Inflammatory macrophage (primary cell): ENCODE measurements at regions not wholly inside any gene's neighbourhood (a gene's known extent, or its start where the extent isn't known, plus 50 kb on each side); places are given as distances from the start of the nearest gene placed in this dataset.

ENCODE experiments used
- DNase-seq, 2 donors: peaks; one replicate each; pipeline ENCODE4 v3.0.0-alpha.2; 2020 to 2022

DNA sequence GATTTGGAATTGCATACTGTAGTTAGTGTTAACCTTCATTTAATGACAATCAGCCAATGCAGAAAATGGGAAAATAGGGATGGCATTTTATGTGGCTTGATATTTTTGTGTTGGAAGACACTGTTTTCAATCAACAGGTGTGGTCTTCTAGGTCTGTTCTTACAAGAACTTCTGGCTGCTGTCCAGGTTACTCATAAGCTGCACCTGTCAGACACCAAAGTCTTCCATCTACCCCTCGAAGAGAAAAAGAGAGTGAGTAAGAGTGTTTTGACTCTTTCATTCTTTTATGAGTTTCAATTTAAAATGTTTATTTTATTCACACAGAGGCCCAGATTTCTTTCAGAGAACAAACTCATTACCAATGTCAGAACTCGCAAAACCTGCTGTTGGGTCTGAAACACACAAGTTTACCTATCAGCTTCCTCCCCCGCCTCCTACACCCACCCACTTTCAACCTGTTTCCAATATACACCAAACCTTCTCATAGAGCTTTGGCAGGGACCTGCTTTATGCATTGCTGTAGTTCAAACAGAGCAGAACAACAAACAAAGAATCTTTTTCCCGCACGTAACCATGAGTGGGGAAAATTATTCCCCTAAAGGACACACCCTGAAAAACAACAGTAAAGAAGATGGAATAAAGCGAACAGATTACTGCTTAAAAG is 767.7 kb upstream of the ALCAM start:
- no peak for DNase-seq

DNA sequence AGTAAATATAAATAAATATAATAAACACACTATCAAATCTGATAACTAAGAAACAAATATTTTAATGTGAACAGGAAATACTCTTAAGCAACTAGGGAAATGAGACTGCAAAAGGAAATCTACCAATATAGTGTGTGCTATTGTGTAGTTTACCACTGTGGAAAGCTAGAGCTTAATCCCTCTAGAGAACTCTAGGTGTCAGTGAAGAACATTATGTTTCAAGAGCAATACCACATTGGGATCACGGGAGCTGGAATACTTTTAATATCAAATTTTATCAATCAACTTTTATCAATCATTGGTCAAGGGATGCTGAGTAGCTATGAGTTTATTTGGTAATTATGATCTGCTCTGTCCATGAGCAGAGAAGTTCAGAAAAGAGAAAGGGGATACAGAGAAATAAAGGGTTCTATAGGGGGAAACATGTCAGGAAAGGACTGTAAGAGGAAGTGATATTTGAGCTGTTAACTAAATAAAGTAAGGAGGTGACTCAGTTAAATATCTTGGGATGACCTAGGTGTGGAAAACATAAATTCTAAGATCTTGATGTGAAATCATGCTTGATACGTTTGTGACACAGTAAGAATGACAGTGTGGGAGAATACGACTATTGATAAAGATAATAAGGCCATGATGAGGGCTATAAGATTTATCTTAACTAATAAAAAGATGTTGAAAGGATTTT is 762.2 kb upstream of the ALCAM start:
- DNase-seq, result no peak

DNA sequence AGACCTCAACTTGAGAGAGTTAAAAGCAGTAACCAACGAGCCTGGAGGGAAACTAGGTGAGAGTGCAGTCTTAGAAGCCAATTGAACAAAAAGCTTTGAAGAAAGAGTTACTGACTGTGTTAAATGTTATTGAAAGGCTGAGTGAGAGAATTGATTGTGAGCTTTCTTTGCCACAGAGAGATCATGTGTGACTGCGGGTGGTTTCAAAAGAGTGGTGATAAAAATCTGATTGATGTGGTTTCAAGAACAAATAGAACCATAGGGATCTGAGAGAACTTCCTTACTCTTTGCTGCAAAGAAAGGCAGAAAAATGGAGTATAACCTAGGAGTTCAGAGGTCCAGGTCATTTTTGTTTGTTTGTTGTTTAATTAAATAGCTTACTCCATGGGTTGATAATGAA is 759.9 kb upstream of the ALCAM start:
- DNase-seq, result no peak

DNA sequence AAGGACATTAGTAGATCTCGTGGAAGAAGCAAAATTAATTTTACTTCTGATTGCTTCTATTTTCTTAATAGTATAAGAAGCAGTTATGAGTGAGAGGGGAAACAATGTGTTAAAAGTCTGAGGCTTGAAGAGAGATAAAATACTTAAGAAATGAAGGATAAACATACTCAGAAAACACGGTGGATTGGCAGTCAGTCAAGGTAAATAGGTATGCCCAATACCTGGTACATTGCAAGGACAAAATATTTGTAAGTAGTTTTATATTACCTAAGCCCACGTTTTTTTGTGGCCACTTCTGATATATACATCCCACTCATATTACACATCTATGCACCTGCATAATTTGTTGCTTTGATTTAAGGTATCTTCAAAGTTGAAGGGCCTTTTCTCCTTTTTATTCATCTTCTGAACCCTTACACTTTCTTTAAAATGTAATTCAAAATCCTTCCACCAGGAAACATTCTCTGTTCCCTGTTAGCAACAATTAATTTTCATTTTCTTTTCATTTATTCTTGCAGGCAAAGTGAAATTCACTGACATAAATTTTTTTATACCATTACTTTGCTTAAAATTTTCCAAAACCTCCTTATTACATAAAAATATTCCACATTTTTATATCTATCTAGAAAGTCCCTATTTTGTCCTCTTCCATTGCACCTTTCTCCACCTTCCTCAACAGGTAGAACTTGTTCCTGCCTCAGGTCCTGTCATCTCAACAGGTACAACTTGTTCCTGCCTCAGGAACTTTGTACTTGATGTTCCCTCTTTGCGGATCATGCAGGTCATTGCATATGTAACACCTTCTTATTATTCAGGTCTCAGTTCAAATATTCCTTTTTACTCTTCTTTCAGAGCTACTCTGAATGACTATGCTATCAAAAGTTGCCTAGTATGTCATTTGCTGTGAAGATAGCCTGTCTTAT is 755.7 kb upstream of the ALCAM start:
- DNase-seq, result no peak

DNA sequence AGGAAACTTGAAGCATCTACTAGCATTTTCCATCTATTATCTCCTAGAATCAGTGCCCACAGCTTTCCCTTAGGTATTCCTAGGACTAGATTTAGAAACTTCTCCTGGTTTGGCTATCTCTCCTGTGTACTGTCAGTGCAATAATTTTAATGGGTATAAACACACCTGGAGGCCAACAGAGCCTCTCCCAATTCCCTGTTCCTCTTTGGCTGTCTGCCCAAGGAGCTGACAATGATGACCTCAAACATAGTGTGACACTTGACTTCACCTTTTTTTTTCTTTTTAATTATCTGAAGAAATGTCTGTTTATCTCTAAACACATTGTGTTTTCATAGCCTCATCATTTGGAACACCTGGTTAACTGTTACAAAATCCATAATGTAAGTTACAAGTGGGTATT is 754.5 kb upstream of the ALCAM start:
- no peak for DNase-seq

DNA sequence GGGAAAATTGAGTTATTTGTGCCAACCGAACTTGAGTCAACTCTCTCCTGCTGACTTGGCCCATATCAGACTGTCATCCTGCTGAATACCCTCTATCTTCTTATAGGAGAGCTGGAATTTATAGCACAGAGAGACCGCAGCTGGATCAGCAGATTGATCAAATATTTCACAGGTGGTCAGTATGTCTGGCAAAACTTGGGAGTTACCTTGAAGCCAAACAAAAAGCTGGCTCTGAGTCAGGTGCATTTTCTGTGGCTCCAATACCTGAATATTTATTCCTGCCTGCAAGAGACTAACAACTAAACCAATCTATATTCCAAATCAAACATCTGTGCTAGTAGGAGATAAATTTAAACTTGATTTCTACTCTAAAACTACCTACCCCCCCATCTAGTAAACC is 752.1 kb upstream of the ALCAM start:
- no peak for DNase-seq

DNA sequence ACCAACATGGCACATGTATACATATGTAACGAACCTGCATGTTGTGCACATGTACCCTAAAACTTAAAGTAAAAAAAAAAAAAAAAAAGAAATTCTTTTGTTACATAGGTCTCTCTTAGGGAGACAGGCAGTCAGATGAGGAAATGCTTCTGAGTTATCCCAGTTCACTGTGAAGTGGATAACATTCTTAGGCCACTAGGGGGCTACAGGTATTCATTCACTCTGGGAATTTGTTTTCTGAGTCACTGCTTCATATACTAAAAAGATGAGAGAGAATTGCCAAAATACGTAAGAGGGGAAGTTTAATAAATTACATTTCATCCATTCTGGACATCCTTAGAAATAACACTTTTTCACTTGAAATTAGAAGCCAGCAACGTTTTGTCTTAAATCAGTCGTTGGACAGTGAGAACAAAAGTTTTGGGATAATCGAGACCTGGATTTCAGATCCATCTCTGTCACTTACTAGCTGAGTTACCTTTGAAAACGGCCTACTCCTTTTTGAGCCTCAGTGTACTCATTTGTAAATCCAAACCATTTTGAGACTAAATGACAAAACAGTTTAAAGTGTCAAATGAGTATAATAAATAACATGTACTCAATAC is 738.4 kb upstream of the ALCAM start:
- DNase-seq, result peak; percentile 37

DNA sequence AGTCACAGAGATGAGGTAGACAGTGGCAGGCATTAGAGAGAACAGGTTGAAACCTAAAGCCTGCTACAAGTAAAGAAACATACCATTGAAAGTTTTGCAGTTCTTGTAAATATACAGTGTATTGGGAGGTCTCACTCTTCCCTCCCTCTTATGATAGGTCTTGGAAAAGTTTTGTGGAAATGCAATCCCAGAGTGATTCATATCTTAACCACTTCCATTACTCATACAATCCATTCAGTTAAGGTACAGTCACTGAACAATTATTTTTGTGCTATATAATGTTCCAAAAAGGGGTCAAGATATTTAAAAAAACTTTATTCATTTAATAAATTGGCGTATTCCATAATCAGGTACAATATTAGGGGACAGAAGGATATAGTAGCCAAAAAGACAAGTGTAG is 737.7 kb upstream of the ALCAM start:
- DNase-seq, result no peak

DNA sequence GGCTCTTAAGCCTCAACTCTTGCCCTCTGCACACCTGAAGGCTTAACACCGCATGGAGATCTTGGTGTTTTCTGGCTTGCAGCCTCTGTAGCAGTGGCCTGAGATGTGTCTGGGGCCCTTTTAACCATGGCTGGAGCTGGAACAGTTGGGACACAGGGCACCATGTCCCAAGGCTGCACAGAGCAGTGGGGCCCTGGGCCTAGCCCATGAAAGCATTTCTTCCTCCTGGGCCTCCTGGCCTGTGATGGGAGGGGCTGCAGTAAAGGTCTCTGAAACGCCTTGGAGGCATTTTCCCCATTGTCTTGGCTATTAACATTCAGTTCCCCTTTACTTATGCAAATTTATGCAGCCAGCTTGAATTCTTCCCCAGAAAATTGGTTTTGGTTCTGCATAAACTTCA is 735.5 kb upstream of the ALCAM start:
- no peak for DNase-seq

DNA sequence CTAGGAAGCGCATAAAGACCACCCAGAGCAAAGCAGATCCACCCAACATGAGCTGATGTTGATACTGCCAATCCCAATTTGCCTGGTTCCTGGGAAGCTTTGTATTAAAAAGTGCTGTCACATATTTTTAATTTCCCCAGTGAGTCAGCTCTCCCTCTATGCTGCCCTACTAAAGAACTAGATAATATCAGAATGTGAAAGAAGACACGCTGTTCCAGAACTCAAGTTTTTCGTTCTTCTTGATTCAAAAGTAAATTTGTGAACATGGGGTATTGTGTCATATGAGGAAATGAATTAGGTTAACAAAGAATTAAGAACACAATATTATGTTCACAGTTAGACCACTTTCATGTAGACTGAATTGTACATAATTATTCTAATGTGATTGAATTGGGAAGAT is 734.2 kb upstream of the ALCAM start:
- DNase-seq, result no peak

DNA sequence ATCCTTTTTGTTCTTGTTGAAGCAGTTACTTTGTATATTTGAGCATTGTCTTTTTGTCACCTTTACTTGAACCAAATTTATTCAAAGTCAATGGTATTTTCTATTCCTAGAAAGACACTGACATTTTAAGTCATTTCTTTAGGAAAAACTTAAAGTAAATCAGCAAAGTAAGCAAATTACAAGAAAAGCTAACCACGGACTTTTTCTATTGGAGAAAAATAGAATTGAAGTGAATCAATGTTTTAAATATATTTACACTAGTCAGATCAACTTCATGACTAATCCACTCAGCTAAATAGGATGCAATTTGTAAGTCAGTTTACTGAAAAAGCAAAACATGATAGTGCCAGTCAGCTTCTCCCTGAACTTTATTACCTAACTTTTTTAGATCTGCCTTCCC is 733.8 kb upstream of the ALCAM start:
- no peak for DNase-seq

DNA sequence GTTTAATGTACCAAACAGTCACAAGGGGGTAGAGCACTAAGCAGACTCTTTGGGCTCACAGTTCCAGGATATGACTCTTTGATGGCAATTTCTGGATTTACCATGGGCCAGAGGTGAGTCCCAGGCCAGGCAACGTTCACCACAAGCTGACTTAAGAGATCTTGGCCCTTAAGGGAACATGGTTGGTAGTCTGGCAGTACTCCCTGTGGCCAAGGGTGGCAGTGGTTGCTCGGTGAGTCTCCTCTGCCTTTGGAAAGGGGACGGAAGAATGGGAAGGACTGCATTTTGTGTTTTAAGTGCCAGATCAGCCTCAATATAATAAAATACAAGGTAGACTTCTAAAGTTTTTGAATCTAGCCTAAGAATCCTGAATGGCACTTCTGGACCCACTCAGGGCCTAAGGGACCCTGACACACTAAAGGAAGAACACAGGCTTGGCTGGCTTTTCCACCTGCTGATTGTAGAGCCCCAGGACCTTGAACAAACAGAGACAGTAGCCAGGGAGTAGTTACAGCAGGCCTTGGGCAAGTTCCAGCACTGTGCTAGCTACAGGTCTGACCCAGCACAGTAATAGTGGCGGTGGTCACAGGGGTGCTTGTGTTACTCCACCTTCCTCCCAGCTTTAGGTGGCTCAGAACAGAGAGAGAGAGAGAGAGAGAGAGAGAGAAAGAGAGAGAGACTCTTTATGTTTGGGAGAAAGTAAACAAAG is 730.7 kb upstream of the ALCAM start:
- DNase-seq, result no peak

DNA sequence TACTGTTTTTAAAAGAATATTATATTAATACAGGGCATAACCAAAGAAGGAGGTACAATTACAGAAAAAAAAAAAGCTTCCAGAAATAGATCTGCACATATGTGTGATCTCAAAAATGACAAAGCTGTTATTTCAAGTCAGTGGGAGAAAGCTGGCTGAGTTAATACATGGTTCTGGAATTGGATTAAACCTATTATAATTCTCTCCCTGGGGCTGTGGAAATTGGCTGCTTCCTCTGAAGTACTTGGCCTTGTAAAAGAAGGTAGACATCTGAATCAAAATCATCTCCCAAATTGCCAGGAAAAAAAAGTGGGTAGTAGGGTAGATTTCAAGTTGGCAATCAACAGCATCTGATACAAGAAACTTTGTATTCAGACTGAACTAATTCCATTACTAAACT is 723.9 kb upstream of the ALCAM start:
- DNase-seq, result no peak

DNA sequence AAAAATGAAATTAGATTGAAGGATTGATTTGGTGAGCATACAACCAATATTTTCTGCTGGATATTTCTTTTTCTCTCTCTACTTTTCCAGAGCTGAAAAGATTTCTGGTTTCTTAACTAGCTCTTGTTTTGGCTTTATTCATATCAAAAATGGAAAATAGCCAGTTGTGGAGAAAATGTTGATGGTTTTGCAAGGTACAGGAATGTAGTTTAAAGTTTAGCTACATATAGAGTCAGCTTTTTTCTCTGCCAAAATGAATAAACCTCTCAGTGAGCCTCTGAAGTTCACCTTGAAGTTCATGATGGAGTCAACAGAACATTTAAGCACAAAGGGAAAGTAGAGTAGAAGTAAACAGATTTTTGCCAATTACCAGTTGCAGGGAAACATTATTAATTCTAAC is 720.5 kb upstream of the ALCAM start:
- DNase-seq, result no peak

DNA sequence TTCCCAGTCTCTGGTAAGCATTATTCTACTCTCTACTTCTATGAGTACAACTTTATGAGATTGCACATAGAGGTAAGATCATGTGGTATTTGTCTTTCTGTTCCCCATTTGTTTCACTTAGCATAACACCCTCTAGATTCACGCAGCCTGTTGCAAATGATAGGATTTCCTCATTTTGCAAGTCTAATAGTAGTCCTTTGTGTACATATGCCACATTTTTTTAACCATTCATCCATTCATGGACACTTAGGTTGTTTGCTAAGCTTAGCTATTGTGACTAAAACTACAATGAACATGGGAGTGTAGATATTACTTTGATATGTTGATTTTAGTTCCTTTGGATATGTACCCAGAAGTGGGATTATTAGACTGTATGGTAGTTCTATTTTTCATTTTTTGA is 717.9 kb upstream of the ALCAM start:
- no peak for DNase-seq

DNA sequence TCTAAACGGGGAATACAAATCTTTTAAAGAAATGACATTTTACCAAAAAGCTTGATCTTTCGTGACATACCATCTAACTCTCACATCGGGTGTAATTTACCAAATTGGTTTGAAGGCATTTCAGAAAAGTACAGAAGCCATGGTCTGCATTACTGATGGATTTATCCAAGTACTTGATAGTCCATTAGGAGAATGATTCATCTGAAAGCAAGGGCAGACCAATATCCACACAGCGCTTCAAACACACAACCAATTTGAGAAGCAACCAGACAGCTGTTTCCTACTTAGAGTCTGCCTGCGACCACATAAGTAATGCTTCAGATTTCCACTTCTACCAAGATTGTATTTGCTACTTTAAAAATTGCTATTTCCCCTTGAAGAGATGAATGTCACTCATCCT is 697.6 kb upstream of the ALCAM start:
- DNase-seq, result no peak

DNA sequence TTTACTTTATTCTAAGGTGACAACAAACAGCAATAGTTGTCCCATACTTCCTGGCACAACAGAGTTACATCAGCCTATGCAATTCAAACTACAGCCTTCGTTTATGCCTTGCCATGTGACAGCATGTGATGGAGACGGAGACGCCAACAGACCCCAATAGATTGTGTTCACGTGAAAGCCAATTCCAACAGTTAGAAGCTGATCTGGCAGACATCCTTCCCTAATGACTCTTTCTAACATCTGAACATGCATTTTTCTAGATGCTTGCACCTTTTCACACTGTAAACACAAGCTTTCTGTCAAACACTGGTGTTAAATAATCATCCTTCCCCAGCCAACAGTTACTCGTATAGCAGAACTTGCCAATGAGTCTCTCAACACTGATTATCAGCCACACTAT is 694.4 kb upstream of the ALCAM start:
- no peak for DNase-seq

DNA sequence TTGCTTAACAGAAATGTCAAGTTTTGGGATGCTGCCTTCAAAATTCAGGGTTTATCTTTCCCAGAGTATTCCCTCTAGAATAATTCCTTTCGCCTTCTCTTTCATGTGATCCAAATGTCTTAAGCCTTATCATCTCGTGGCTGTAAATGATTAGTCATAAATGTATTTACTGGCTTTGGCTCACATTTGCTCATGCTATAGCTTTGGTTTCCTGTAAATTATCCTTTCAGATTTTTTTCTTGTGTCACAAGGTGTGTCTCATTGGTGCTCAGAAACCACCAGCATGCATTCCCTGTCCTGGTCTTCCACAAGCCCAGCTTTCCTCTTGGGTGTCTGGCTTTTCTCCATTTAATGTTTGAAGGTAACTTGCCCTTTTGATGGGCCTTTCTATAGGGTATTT is 692.7 kb upstream of the ALCAM start:
- DNase-seq, result no peak

DNA sequence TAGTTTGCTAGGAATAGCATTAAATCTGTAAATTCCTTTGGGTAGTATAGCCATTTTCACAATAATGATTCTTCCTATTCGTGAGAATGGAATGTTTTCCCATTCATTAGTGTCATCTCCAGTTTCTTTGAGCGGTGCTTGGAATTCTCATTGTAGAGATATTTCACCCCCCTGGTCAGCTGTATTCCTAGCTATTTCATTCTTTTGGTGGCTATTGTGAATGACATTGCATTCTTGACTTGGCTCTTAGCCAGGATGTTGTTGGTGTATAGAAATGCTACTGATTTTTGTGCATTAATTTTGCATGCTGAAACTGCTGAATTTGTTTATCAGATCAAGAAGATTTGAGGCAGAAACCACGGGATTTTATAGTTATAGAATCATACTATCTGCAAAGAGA is 690.5 kb upstream of the ALCAM start:
- no peak for DNase-seq

DNA sequence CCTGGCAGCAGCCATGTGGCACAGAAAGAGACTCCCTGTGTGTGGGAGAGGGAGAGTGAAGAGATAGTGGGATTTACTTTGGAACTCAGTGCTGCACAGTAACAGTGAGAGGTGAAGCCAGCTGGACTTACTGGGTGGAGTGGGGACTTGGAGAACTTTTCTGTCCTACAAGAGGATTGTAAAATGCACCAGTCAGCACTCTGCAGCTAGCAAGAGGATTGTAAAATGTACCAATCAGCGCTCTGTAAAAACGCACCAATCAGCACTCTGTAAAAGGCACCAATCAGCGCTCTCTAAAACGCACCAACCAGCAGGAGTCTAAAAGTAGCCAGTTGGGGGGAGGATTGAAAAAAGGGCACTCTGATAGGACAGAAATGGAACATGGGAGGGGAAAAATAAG is 688.8 kb upstream of the ALCAM start:
- DNase-seq, result no peak

DNA sequence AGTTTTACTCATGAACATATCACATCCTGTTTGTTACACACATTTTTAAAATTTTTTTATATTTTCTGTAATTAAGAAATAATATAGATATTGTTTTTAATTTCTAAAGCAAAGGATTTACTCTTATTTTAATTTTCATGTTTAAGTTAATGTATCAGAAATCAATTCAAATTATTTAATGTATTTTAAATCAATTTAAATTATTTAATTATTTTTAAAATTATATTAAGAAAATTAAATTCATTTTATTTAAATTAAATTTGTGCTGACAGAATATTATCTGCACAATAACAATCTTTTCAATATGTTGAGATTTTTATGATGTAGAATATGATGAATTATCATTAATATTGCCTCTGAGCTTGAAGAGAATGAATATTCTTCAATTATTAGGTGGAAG is 681.2 kb upstream of the ALCAM start:
- no peak for DNase-seq

DNA sequence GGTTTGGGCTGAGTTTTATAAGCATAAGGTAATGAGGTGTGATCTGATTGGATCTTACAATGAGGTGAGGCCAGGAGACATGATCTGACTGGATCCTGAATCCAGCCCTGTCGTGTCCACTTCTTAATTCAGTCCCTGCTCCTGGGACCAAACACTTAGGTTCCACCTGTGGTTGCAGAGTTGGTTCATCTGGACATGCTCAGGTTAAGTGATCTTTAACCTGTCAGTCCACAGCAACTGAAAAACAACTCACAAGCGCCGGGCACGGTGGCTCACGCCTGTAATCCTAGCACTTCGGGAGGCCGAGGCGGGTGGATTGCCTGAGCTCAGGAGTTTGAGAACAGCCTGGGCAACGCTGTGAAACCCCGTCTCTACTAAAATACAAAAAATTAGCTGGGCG is 679.3 kb upstream of the ALCAM start:
- DNase-seq, result no peak

DNA sequence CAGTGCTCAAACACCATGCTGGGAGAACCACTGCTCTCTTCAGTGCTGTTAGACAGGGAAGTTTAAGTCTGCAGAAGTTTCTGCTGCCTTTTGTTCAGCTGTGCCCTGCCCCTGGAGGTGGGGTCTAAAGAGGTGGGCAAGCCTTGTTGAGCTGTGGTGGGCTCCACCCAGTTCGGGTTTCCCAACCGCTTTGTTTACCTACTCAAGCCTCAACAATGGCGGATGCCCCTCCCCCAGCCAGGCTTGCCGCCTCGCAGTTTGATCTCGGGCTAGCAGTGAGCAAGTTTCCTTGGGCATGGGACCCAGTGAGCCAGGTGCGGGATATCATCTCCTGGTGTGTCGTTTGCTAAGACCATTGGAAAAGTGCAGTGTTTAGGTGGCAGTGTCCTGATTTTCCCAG is 670.2 kb upstream of the ALCAM start:
- no peak for DNase-seq
